ENCODE measurements at regions not wholly inside any gene's neighbourhood (a gene's known extent, or its start where the extent isn't known, plus 50 kb on each side); places are given as distances from the start of the nearest gene placed in this dataset.

DNA sequence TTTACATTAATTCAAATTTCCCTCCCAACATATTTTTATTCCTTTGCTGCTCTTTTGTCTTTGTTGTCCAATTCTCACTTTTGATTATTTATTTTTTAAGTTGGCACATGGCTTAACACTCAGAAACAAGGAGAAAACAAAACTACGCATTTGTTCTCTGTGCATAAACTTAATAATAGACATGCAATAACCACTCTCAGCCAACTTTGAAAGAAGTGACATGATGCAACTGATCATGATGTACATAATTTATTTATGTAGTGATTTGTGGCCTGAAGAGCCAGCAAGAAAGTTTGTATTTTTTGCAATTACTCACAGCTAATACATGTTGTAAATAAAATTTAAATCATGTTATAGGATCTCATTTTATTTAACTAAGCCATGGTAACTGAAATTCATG is 942.8 kb upstream of the PIK3C3 start:
- TF ChIP-seq EZH2phosphoT487 (IDR thresholded peaks at IDR 0.05; ENCODE audit: borderline replicate concordance, low read length): no peak
- TF ChIP-seq, protein P1, sequence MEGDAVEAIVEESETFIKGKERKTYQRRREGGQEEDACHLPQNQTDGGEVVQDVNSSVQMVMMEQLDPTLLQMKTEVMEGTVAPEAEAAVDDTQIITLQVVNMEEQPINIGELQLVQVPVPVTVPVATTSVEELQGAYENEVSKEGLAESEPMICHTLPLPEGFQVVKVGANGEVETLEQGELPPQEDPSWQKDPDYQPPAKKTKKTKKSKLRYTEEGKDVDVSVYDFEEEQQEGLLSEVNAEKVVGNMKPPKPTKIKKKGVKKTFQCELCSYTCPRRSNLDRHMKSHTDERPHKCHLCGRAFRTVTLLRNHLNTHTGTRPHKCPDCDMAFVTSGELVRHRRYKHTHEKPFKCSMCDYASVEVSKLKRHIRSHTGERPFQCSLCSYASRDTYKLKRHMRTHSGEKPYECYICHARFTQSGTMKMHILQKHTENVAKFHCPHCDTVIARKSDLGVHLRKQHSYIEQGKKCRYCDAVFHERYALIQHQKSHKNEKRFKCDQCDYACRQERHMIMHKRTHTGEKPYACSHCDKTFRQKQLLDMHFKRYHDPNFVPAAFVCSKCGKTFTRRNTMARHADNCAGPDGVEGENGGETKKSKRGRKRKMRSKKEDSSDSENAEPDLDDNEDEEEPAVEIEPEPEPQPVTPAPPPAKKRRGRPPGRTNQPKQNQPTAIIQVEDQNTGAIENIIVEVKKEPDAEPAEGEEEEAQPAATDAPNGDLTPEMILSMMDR (IDR thresholded peaks at IDR 0.05; ENCODE audit: low read depth, low read length, poor library complexity, severe bottlenecking): no peak
- H3K4me1 ChIP-seq (ENCODE audit: control insufficient read depth, low read length): no peaks in the 10 kb centered on the region

DNA sequence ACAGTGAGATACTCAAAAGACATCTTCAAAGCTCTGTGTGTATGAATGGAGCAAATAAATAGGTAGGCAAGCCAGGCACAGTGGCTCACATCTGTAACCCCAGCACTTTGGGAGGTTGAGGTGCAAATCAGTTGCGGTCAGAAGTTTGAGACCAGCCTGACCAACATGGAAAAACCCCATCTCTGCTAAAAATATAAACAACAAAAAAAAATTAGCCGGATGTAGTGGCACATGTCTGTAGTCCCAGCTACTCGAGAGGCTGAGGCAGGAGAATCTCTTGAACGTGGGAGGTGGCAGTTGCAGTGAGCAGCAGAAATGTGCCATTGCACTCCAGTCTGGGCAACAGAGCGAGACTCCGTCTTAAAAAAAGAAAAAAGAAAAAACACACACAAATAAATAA is 945.1 kb upstream of the PIK3C3 start:
- H3K27ac ChIP-seq (ENCODE audit: low read depth, low read length): no peak overlapping the region
- H3K27me3 ChIP-seq (ENCODE audit: control insufficient read depth, low read length): no peaks in the 10 kb centered on the region
- H3F3A ChIP-seq (ENCODE audit: control insufficient read depth, insufficient read depth): no peaks in the 10 kb centered on the region
- no peaks in the 10 kb centered on the region for H3K36me3 ChIP-seq (ENCODE audit: control insufficient read depth, low read length)
- H3K79me2 ChIP-seq (ENCODE audit: control insufficient read depth, low read length): no peaks in the 10 kb centered on the region
- H3K9me2 ChIP-seq (replicated peaks; ENCODE audit: control insufficient read depth, low read length): no peaks in the 10 kb centered on the region
- H3K9me3 ChIP-seq (ENCODE audit: control insufficient read depth, insufficient read depth, low read length): no peaks in the 10 kb centered on the region
- TF ChIP-seq EZH2phosphoT487 (IDR thresholded peaks at IDR 0.05; ENCODE audit: borderline replicate concordance, low read length): no peak
- TF ChIP-seq, protein P1 (IDR thresholded peaks at IDR 0.05; ENCODE audit: low read depth, low read length, poor library complexity, severe bottlenecking): no peak
- H3K4me3 ChIP-seq (ENCODE audit: low read length): no peak overlapping the region
- no peaks in the 10 kb centered on the region for H4K20me1 ChIP-seq (ENCODE audit: control insufficient read depth, insufficient read depth, low read depth, low read length)
- H3K4me2 ChIP-seq (ENCODE audit: low read length): no peak overlapping the region
- H3K4me1 ChIP-seq (ENCODE audit: control insufficient read depth, low read length): no peaks in the 10 kb centered on the region

More for the DNA sequence above, 942.8 kb upstream of the PIK3C3 start:
- Histone ChIP-seq H3K27ac (ENCODE audit: low read depth, low read length) (no peak overlapping the region), H4K20me1 (ENCODE audit: control insufficient read depth, insufficient read depth, low read depth, low read length) (no peaks in the 10 kb centered on the region), H3K4me2 (ENCODE audit: low read length) (no peak overlapping the region), H3K79me2 (ENCODE audit: control insufficient read depth, low read length) (no peaks in the 10 kb centered on the region), H3F3A (ENCODE audit: control insufficient read depth, insufficient read depth) (no peaks in the 10 kb centered on the region), H3K4me3 (ENCODE audit: low read length) (no peak overlapping the region), H3K36me3 (ENCODE audit: control insufficient read depth, low read length) (no peaks in the 10 kb centered on the region), H3K9me3 (ENCODE audit: control insufficient read depth, insufficient read depth, low read length) (no peaks in the 10 kb centered on the region), H3K27me3 (ENCODE audit: control insufficient read depth, low read length) (no peaks in the 10 kb centered on the region), H3K9me2 (replicated peaks; ENCODE audit: control insufficient read depth, low read length) (no peaks in the 10 kb centered on the region)

DNA sequence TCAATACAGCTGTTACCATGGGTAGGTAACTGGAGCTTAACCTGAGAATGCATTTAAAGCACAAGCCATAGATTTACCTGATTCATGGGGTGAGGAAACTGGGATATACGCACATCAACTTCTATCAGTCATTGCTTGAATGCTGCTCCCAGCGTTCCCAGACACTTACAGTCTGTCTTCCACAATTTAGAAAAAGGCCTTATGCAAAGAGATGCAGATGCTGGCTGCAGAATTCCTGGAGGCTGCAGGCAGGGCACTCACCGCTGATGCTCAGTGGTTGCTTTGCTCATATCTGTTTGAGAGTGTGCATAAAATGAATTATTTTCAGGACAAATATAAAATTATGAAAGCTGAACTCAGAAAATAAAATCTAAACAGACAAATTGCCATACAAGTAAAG is 950.7 kb upstream of the PIK3C3 start:
- no peak for TF ChIP-seq EZH2phosphoT487 (IDR thresholded peaks at IDR 0.05; ENCODE audit: borderline replicate concordance, low read length)
- TF ChIP-seq, protein P1 (IDR thresholded peaks at IDR 0.05; ENCODE audit: low read depth, low read length, poor library complexity, severe bottlenecking): no peak
- H3K4me1 ChIP-seq (ENCODE audit: control insufficient read depth, low read length): no peaks in the 10 kb centered on the region
- H3K36me3 ChIP-seq (ENCODE audit: control insufficient read depth, low read length): no peaks in the 10 kb centered on the region
- no peak overlapping the region for H3K4me2 ChIP-seq (ENCODE audit: low read length)
- no peaks in the 10 kb centered on the region for H3K79me2 ChIP-seq (ENCODE audit: control insufficient read depth, low read length)
- no peaks in the 10 kb centered on the region for H4K20me1 ChIP-seq (ENCODE audit: control insufficient read depth, insufficient read depth, low read depth, low read length)
- H3K9me2 ChIP-seq (replicated peaks; ENCODE audit: control insufficient read depth, low read length): no peaks in the 10 kb centered on the region
- no peaks in the 10 kb centered on the region for H3K9me3 ChIP-seq (ENCODE audit: control insufficient read depth, insufficient read depth, low read length)
- no peak overlapping the region for H3K27ac ChIP-seq (ENCODE audit: low read depth, low read length)
- H3F3A ChIP-seq (ENCODE audit: control insufficient read depth, insufficient read depth): no peaks in the 10 kb centered on the region
- no peaks in the 10 kb centered on the region for H3K27me3 ChIP-seq (ENCODE audit: control insufficient read depth, low read length)
- H3K4me3 ChIP-seq (ENCODE audit: low read length): no peak overlapping the region

DNA sequence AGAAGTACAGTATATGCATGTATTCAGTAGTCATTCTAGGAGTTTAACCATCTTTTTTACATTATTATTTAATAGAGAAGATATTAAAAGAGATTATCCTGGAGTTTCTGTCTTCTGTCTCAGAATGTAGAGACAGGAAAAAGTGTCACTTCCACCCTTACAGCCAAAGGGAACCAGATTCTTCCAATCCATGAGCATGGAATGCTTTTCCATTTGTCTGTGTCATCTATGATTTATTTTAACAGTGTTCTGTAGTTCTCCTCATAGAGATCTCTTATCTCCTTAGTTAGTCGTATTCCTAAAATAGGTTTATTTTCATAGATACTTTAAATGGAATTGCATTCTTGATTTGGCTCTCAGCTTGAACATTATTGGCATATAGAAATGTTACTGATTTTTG is 959.5 kb upstream of the PIK3C3 start:
- Histone ChIP-seq H3K4me1 (ENCODE audit: control insufficient read depth, low read length) (no peaks in the 10 kb centered on the region), H3K27me3 (ENCODE audit: control insufficient read depth, low read length) (no peaks in the 10 kb centered on the region), H3K9me2 (replicated peaks; ENCODE audit: control insufficient read depth, low read length) (no peaks in the 10 kb centered on the region), H3K9me3 (ENCODE audit: control insufficient read depth, insufficient read depth, low read length) (no peaks in the 10 kb centered on the region), H3K4me3 (ENCODE audit: low read length) (no peak overlapping the region), H3K4me2 (ENCODE audit: low read length) (no peak overlapping the region), H4K20me1 (ENCODE audit: control insufficient read depth, insufficient read depth, low read depth, low read length) (no peaks in the 10 kb centered on the region), H3K36me3 (ENCODE audit: control insufficient read depth, low read length) (no peaks in the 10 kb centered on the region), H3K79me2 (ENCODE audit: control insufficient read depth, low read length) (no peaks in the 10 kb centered on the region), H3F3A (ENCODE audit: control insufficient read depth, insufficient read depth) (no peaks in the 10 kb centered on the region), H3K27ac (ENCODE audit: low read depth, low read length) (no peak overlapping the region)
- TF ChIP-seq, protein P1 (IDR thresholded peaks at IDR 0.05; ENCODE audit: low read depth, low read length, poor library complexity, severe bottlenecking): no peak
- no peak for TF ChIP-seq EZH2phosphoT487 (IDR thresholded peaks at IDR 0.05; ENCODE audit: borderline replicate concordance, low read length)

All from DOHH2 (cell line).